GM12873 (cell line): ENCODE measurements at regions not wholly inside any gene's neighbourhood (a gene's known extent, or its start where the extent isn't known, plus 50 kb on each side); places are given as distances from the start of the nearest gene placed in this dataset.

ENCODE experiments used
- TF ChIP-seq, protein P1 (sequence below): IDR thresholded peaks from 2 replicates; pipeline ENCODE4 v1.5.1; 2012; ENCODE audit warnings: low read depth, mild to moderate bottlenecking, moderate library complexity, low read length, control low read depth; ENCODE audit not compliant: insufficient read depth; ENCODE audit errors: missing control alignments

DNA sequence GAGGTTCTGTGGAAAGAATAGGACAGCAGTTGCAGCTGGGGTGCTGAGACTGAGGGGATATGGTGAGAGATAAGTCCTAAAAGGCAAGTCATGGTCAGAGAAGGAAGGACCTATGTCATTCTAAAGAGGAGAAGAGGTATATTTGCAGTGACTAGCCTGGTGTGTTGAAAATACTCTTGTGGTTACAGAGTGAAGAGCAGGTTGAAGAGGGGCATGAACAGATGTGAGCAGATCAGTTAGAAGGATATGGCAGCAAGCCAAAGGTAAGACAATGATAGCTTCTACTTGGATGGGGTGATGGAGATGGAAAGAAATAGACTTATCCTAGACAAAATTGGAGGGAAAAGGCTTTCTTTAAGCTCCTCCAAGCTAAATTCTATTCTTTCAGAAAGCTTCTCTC, 469.8 kb upstream of the CPEB2 start:
- TF ChIP-seq, protein P1, sequence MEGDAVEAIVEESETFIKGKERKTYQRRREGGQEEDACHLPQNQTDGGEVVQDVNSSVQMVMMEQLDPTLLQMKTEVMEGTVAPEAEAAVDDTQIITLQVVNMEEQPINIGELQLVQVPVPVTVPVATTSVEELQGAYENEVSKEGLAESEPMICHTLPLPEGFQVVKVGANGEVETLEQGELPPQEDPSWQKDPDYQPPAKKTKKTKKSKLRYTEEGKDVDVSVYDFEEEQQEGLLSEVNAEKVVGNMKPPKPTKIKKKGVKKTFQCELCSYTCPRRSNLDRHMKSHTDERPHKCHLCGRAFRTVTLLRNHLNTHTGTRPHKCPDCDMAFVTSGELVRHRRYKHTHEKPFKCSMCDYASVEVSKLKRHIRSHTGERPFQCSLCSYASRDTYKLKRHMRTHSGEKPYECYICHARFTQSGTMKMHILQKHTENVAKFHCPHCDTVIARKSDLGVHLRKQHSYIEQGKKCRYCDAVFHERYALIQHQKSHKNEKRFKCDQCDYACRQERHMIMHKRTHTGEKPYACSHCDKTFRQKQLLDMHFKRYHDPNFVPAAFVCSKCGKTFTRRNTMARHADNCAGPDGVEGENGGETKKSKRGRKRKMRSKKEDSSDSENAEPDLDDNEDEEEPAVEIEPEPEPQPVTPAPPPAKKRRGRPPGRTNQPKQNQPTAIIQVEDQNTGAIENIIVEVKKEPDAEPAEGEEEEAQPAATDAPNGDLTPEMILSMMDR, result no peak

DNA sequence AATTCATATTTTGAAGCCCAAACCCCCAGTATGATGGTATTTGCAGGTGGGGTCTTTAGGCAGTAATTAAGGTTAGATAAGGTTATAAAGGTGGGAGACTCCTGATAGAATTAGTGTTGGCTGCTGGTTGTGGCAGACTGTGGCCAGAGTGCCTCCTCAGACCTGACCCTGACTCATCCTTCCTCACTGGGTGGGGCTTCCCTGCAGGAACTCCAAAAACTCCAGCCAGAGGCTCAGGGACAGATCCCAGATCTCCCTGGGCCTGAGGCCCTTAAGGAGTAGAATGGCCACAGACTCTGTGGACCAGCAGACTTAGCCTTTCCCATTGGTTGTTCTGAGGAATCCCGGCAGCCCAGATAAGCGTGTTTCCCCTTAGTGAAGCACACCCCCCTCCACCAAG, 463.0 kb upstream of the CPEB2 start:
- TF ChIP-seq, protein P1, result no peak

DNA sequence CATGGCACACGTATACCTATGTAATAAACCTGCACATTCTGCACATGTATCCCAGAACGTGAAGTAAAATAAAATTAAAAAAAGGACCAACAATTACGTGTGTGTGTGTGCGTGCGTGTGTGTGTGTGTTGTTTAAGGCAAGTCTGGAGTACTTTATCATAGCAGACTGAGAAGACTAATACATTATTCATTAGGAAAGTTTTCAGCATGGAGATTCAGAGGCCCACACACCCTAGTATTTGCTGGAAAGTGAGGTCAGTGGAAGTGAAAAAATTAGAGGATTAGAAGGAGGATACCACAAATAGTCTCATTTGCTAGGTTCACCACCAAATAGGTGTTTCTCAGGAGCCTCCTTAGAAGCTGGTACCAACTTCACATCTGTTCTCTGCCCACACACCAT, 457.1 kb upstream of the CPEB2 start:
- TF ChIP-seq, protein P1, result no peak

DNA sequence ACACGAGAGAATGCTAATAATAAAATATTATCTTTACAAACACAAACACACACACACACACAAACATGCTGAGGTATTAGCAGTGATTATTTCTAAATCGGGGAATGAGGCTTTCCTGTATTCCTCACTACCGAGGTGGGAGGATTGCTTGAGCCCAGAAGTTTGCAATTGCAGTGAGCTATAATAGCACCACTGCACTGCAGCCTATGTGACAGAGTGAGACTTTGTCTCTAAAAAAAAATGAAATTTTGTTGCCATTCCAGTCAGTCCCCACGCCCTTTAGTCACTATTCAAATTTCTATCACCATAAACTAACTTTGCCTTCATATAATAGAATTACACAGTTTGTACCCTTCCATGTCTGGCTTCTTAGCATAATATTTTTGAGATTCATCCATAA, 456.5 kb upstream of the CPEB2 start:
- TF ChIP-seq, protein P1, result no peak

DNA sequence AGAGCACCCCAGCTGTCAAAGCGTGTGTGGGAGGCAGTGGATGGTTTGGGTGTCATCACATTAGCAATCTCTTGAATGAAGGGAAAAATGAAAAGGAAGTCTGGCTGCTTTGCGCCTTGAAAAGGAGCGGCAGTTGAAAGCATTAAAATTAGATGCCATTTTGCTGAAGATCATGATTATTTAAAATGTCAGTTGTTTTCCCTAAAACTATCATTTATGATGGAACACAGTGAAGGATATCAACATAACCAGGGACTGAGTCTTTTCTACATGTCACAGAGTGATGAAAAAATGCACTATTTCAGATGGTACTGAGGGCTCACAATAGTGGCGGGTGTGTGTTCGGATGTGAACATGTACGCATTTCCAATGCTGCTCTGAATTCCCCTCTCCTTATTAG, 450.2 kb upstream of the CPEB2 start:
- TF ChIP-seq, protein P1, result no peak

DNA sequence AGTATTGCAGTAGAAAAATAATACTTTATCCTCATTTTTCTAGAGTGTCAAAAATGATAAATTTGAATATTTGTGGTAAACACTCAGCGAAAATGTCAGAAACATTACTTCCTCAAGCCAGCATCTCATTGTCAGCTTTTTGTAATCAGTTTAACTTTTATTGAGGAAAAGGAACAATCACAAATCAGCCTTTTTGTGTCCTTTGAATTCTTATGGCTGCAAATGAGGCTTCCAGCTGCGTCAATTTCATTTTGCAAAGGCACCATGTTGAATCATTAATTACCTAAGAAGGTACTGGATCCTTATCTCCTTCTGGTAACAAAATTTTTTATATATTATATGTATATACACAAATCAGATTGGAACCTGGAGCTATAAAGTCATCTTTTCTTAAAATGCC, 442.6 kb upstream of the CPEB2 start:
- TF ChIP-seq, protein P1, result no peak

DNA sequence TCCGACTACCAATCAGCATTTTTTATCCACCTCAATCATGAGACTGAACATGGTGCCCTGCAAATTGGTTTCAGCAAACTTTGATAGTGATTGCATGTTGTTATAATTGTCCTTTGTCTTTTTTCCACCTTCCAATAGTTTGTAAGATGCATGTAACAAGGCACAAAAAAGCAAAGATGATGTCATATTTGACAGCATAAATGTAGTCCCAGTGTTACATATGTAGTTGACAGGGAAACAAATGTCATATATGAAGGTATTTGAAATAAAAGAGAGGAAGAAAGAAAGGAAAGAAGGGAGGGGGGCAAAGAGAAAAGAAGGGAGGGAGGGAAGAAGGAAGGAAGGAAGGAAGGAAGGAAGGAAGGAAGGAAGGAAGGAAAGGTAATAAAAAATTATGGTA, 441.7 kb upstream of the CPEB2 start:
- TF ChIP-seq, protein P1, result no peak
